22Rv1 (cell line): ENCODE measurements at regions not wholly inside any gene's neighbourhood (a gene's known extent, or its start where the extent isn't known, plus 50 kb on each side); places are given as distances from the start of the nearest gene placed in this dataset.

Source experiments
- CTCF ChIP-seq: fragments of 450-650 bp; IDR thresholded peaks from 2 replicates; pipeline ENCODE4 v1.5.1; 2017; ENCODE audit warnings: mild to moderate bottlenecking
- ZFX ChIP-seq: fragments of 450-650 bp; IDR thresholded peaks from 2 replicates; pipeline ENCODE4 v1.6.1; 2017; ENCODE audit warnings: antibody characterized with exemption, borderline replicate concordance

GRCh38 chrX:139237141-139237540 is 293.4 kb upstream of the F9 start:
- no peak for TF ChIP-seq CTCF
- TF ChIP-seq ZFX, result no peak
